ENCODE measurements at regions not wholly inside any gene's neighbourhood (a gene's known extent, or its start where the extent isn't known, plus 50 kb on each side); places are given as distances from the start of the nearest gene placed in this dataset.
A peak's percentile ranks its signal among the peaks of the same experiment; 100 is the strongest.

DNA sequence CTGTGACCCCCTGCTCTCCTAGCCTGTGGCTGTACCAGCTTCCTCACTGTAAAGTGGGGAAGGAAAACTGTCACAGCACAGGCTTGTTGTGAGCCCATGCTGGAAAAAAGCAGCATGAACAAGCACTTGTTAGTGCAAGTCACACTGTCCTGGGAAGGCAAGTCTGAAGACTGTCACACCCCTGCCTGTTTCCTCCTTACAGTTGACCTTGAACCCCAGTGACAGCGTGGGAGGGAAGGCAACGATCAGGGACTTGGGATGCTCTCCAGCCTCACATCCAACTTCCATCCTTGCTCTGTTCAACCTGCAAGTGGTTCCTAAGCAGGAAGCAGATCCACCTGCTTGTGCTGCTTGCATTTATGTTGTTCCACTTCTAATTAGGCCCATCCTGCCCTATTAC lies 311.3 kb upstream of the KLHL29 start:
- FAIRE-seq, result no peak

DNA sequence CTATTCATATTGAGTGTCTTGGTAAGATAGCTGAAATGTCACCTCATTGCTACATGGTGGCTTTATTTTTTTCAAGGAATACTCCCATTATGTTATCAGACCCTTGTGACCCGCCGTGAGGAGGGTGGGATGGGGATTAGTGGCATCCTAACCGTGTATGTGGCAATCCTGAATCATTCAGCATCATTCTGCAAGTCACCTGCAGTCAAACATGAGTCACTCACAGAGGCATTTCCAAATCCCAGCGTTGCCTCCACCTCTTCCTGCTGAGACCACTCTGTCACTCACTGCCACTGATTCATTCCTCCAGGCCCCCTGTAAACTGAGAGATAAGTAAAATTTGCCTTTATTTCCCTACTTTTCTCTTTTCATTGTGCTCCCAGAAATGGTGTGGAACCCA lies 307.4 kb upstream of the KLHL29 start:
- FAIRE-seq (no peak), DNase-seq (no peak), ATAC-seq (no peak)
- Histone ChIP-seq H3K27ac (no peak overlapping the region), H3K27me3 (no peaks in the 10 kb centered on the region), H3K4me1 (no peaks in the 10 kb centered on the region), H3K4me3 (no peak overlapping the region), H3K9me3 (no peaks in the 10 kb centered on the region), H3K36me3 (no peaks in the 10 kb centered on the region)
- TF ChIP-seq, protein P1, sequence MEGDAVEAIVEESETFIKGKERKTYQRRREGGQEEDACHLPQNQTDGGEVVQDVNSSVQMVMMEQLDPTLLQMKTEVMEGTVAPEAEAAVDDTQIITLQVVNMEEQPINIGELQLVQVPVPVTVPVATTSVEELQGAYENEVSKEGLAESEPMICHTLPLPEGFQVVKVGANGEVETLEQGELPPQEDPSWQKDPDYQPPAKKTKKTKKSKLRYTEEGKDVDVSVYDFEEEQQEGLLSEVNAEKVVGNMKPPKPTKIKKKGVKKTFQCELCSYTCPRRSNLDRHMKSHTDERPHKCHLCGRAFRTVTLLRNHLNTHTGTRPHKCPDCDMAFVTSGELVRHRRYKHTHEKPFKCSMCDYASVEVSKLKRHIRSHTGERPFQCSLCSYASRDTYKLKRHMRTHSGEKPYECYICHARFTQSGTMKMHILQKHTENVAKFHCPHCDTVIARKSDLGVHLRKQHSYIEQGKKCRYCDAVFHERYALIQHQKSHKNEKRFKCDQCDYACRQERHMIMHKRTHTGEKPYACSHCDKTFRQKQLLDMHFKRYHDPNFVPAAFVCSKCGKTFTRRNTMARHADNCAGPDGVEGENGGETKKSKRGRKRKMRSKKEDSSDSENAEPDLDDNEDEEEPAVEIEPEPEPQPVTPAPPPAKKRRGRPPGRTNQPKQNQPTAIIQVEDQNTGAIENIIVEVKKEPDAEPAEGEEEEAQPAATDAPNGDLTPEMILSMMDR (IDR thresholded peaks at IDR 0.05), result no peak
- 63 to 66% methylated on average over 4 of the region's 4 CpGs for WGBS, 2 donors
- intact Hi-C loops (cut with DNase I), result no loop called here

More for the DNA sequence above, 311.3 kb upstream of the KLHL29 start:
- H3K9me3 ChIP-seq, result no peaks in the 10 kb centered on the region
- WGBS, 2 donors, result 40 to 53% methylated on average over 2 of the region's 2 CpGs
- intact Hi-C loops (cut with DNase I), result no loop called here
- no peaks in the 10 kb centered on the region for H3K4me1 ChIP-seq
- H3K4me3 ChIP-seq, result no peak overlapping the region
- TF ChIP-seq, protein P1 (IDR thresholded peaks at IDR 0.05), result no peak
- no peaks in the 10 kb centered on the region for H3K27me3 ChIP-seq
- ATAC-seq, result no peak
- H3K36me3 ChIP-seq, result no peaks in the 10 kb centered on the region
- no peak overlapping the region for H3K27ac ChIP-seq
- DNase-seq, result no peak

DNA sequence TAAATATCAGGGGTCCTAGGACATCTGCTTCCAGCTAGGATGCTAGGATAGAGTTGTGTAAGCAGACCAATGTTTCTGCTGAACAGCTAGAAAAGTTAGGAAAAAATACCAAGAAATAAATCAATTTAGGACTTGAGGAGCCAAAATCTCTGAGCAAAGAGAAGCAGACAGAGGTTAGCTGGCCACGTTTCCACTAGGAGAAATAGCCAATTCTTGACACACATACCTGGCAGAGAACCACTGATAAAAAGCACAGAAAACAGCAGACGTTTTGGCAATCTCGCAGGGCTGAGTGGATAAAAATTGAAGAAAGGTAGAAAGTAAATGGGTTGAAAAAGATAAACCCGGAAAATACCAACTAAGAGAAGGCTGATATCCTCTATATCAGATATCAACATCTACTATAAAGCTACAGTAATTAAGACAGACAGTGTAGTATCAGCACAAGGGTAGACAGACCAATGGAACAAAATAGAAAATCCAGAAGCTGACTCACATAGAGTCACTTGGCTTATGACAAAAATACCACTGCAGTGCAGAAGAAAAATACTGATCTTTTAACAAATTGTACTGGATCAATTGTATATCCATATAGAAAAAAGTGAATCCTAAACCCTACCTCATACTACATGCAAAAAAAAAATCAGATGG lies 306.1 kb upstream of the KLHL29 start:
- H3K9me3 ChIP-seq, result no peaks in the 10 kb centered on the region
- no peak for DNase-seq
- no peak overlapping the region for H3K4me3 ChIP-seq
- TF ChIP-seq, protein P1 (IDR thresholded peaks at IDR 0.05), result no peak
- no peaks in the 10 kb centered on the region for H3K36me3 ChIP-seq
- no peaks in the 10 kb centered on the region for H3K4me1 ChIP-seq
- intact Hi-C loops (cut with DNase I), result no loop called here
- WGBS, 2 donors, result 22 to 23% methylated on average over 4 of the region's 4 CpGs
- FAIRE-seq, result no peak
- peak in 1 of 4 donors; percentile 29 for ATAC-seq
- H3K27me3 ChIP-seq, result no peaks in the 10 kb centered on the region
- H3K27ac ChIP-seq, result no peak overlapping the region

DNA sequence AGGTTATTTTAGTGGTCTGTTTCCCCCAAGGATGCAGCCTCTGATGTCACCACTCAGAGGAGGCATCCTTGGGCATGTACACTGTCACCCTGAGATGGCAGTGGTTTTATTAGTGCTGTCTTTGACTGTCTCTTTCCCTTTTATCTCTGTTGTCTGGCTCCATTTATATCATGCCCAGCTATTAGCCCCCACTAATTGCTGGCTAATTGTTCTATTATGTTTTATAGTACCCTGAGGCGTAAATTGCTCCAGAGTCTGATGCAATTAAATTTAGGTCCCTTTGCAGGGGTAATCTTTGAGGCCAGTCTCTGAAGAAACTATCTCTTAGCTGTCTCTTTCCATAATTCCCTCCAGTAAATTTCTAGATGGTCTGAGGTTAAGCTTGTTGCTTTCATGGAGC lies 301.0 kb upstream of the KLHL29 start:
- 85 to 97% methylated on average over 1 of the region's 1 CpG for WGBS, 2 donors
- no peak for ATAC-seq
- intact Hi-C loops (cut with DNase I), result no loop called here

DNA sequence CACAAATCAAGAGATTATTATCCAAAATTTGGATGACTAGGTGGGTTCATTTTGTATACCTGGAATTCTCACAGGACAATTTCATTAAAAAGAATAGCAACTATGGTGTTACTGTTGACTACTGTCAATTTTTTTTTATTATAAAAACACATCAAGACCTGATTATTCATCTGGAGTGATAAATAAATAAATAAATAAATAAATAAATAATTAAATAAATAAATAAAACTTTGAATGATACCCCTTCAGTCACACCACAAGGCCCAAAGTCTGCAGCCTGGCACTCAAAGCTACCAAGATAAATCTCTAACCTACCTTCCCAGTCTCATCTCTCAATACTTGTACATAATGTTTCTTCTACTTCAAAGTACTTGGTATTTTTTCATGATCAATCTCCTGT lies 294.0 kb upstream of the KLHL29 start:
- DNase-seq (no peak), ATAC-seq (no peak), FAIRE-seq (no peak)
- H3K9me3 ChIP-seq, result no peaks in the 10 kb centered on the region
- no peak overlapping the region for H3K27ac ChIP-seq
- no peaks in the 10 kb centered on the region for H3K27me3 ChIP-seq
- no peaks in the 10 kb centered on the region for H3K4me1 ChIP-seq
- H3K4me3 ChIP-seq, result no peak overlapping the region
- no peaks in the 10 kb centered on the region for H3K36me3 ChIP-seq
- TF ChIP-seq, protein P1 (IDR thresholded peaks at IDR 0.05), result no peak
- intact Hi-C loops (cut with DNase I), result no loop called here

More for the DNA sequence above, 301.0 kb upstream of the KLHL29 start:
- Histone ChIP-seq H3K4me3 (no peak overlapping the region), H3K27me3 (no peaks in the 10 kb centered on the region), H3K27ac (no peak overlapping the region), H3K36me3 (no peaks in the 10 kb centered on the region), H3K4me1 (no peaks in the 10 kb centered on the region), H3K9me3 (no peaks in the 10 kb centered on the region)
- FAIRE-seq (no peak), DNase-seq (no peak)
- TF ChIP-seq, protein P1 (IDR thresholded peaks at IDR 0.05), result no peak

Data from pancreas (tissue), 10 donors.